H9 (cell line): ENCODE measurements at regions not wholly inside any gene's neighbourhood (a gene's known extent, or its start where the extent isn't known, plus 50 kb on each side); places are given as distances from the start of the nearest gene placed in this dataset.

Experiments
- DNase-seq: peaks from one replicate; pipeline ENCODE4 v3.0.0-alpha.2; 2017
- H2AFZ ChIP-seq: one replicate; pipeline ENCODE4 v1.6.1; 2013; ENCODE audit warnings: mild to moderate bottlenecking, low read length, control low read depth, moderate library complexity
- H2AK5ac ChIP-seq: 2 replicates; pipeline ENCODE4 v1.6.1; 2013; ENCODE audit warnings: low read length, control low read depth, mixed read lengths; ENCODE audit not compliant: insufficient read length
- H2BK120ac ChIP-seq: one replicate; pipeline ENCODE4 v1.6.1; 2013; ENCODE audit warnings: low read depth, mild to moderate bottlenecking, low read length, control low read depth, inconsistent platforms; ENCODE audit not compliant: poor library complexity, severe bottlenecking
- H2BK12ac ChIP-seq: 2 replicates; pipeline ENCODE4 v1.6.1; 2013; ENCODE audit warnings: low read length, control low read depth, mixed read lengths, low read depth; ENCODE audit not compliant: insufficient read length
- H2BK15ac ChIP-seq: 2 replicates; pipeline ENCODE4 v1.6.1; 2013; ENCODE audit warnings: low read depth, low read length, control low read depth
- H2BK20ac ChIP-seq: one replicate; pipeline ENCODE4 v1.6.1; 2013; ENCODE audit warnings: low read depth, mild to moderate bottlenecking, low read length, control low read depth, inconsistent platforms; ENCODE audit not compliant: poor library complexity, severe bottlenecking
- H2BK5ac ChIP-seq: 2 replicates; pipeline ENCODE4 v1.6.1; 2013; ENCODE audit warnings: low read length, control low read depth, mixed read lengths; ENCODE audit not compliant: insufficient read length
- H3K14ac ChIP-seq: 2 replicates; pipeline ENCODE4 v1.6.1; 2013; ENCODE audit warnings: low read length, control low read depth; ENCODE audit not compliant: insufficient read depth
- H3K18ac ChIP-seq: 2 replicates; pipeline ENCODE4 v1.6.1; 2013; ENCODE audit warnings: low read depth, mild to moderate bottlenecking, mixed read lengths, low read length, control low read depth; ENCODE audit not compliant: insufficient read length
- H3K23ac ChIP-seq: 2 replicates; pipeline ENCODE4 v1.6.1; 2013; ENCODE audit warnings: low read length, control low read depth, mixed read lengths, low read depth; ENCODE audit not compliant: insufficient read length
- H3K23me2 ChIP-seq: 2 replicates; pipeline ENCODE4 v1.6.1; 2013; ENCODE audit warnings: low read depth, mild to moderate bottlenecking, mixed read lengths, low read length, control low read depth; ENCODE audit not compliant: insufficient read length, poor library complexity, severe bottlenecking
- H3K27ac ChIP-seq: 2 replicates; pipeline ENCODE4 v1.5.1; 2013; ENCODE audit warnings: low read length, control low read depth, mixed read lengths, low read depth; ENCODE audit not compliant: insufficient read length
- H3K27me3 ChIP-seq: 2 replicates; pipeline ENCODE4 v1.6.1; 2013; ENCODE audit warnings: low read length, control low read depth, inconsistent platforms; ENCODE audit not compliant: insufficient read depth
- H3K4ac ChIP-seq: 2 replicates; pipeline ENCODE4 v1.6.1; 2013; ENCODE audit warnings: low read depth, mild to moderate bottlenecking, control low read depth, inconsistent platforms, low read length, moderate library complexity
- H3K4me1 ChIP-seq: 2 replicates; pipeline ENCODE4 v1.6.1; 2013; ENCODE audit warnings: low read length, control low read depth, inconsistent platforms; ENCODE audit not compliant: insufficient read depth
- H3K4me2 ChIP-seq: 2 replicates; pipeline ENCODE4 v1.6.1; 2013; ENCODE audit warnings: low read length, control low read depth, mixed read lengths; ENCODE audit not compliant: insufficient read length, insufficient read depth
- H3K56ac ChIP-seq: 2 replicates; pipeline ENCODE4 v1.6.1; 2013; ENCODE audit warnings: low read depth, mild to moderate bottlenecking, mixed read lengths, low read length, control low read depth; ENCODE audit not compliant: insufficient read length
- H3K79me1 ChIP-seq: 2 replicates; pipeline ENCODE4 v1.6.1; 2013; ENCODE audit warnings: low read depth, mild to moderate bottlenecking, moderate library complexity, low read length, control low read depth, inconsistent platforms; ENCODE audit not compliant: insufficient read depth, poor library complexity, severe bottlenecking
- H3K79me2 ChIP-seq: 2 replicates; pipeline ENCODE4 v1.6.1; 2013; ENCODE audit warnings: low read length, control low read depth, inconsistent platforms; ENCODE audit not compliant: insufficient read depth
- H3K9ac ChIP-seq: 2 replicates; pipeline ENCODE4 v1.6.1; 2013; ENCODE audit warnings: low read length, control low read depth, mixed read lengths; ENCODE audit not compliant: insufficient read length; ENCODE audit errors: extremely low read depth
- H3K9me3 ChIP-seq: one replicate; pipeline ENCODE4 v1.6.1; 2013; ENCODE audit warnings: low read depth, low read length, inconsistent platforms; ENCODE audit not compliant: control insufficient read depth
- H3T11ph ChIP-seq: one replicate; pipeline ENCODE4 v1.6.1; 2013; ENCODE audit warnings: mild to moderate bottlenecking, low read length, control low read depth, inconsistent platforms
- H4K20me1 ChIP-seq: one replicate; pipeline ENCODE4 v1.6.1; 2013; ENCODE audit not compliant: control insufficient read depth, insufficient read length, insufficient read depth
- H4K5ac ChIP-seq: 2 replicates; pipeline ENCODE4 v1.6.1; 2013; ENCODE audit warnings: low read depth, mild to moderate bottlenecking, mixed read lengths, low read length, control low read depth; ENCODE audit not compliant: insufficient read length
- H4K8ac ChIP-seq: replicated peaks from 2 replicates; pipeline ENCODE4 v1.6.1; 2013; ENCODE audit warnings: low read length, control low read depth, mixed read lengths, low read depth; ENCODE audit not compliant: insufficient read length
- H4K91ac ChIP-seq: 2 replicates; pipeline ENCODE4 v1.6.1; 2013; ENCODE audit warnings: low read depth, mild to moderate bottlenecking, moderate library complexity, mixed read lengths, low read length, control low read depth; ENCODE audit not compliant: insufficient read length
- H3K27ac Mint-ChIP-seq, 3 experiments: 2 replicates in 2 of 3; 3 replicates in 1 of 3; pipeline ENCODE4 v1.8.0; 2020 to 2021; ENCODE audit warnings: mixed read lengths in 3 of 3, mild to moderate bottlenecking in 1 of 3, moderate library complexity in 1 of 3
- H3K27me3 Mint-ChIP-seq: 2 replicates; pipeline ENCODE4 v1.8.0; 2021; ENCODE audit warnings: low read depth, mild to moderate bottlenecking, moderate library complexity, mixed read lengths
- H3K36me3 Mint-ChIP-seq, 3 experiments: 2 replicates in 2 of 3; 3 replicates in 1 of 3; pipeline ENCODE4 v1.8.0; 2020 to 2021; ENCODE audit warnings: low read depth in 3 of 3, mixed read lengths in 3 of 3; ENCODE audit not compliant: insufficient read depth in 1 of 3
- H3K4me1 Mint-ChIP-seq, 2 experiments: 2 replicates each; pipeline ENCODE4 v1.8.0; 2020; ENCODE audit warnings: mixed read lengths in 2 of 2
- H3K4me3 Mint-ChIP-seq, 2 experiments: 2 replicates in 1 of 2; 3 replicates in 1 of 2; pipeline ENCODE4 v1.8.0; 2020 to 2021; ENCODE audit warnings: mild to moderate bottlenecking in 2 of 2, mixed read lengths in 2 of 2, moderate library complexity in 1 of 2
- H3K9me3 Mint-ChIP-seq, 2 experiments: 2 replicates in 1 of 2; 3 replicates in 1 of 2; pipeline ENCODE4 v1.8.0; 2020; ENCODE audit warnings: mild to moderate bottlenecking in 2 of 2, mixed read lengths in 2 of 2, moderate library complexity in 1 of 2
- CTCF ChIP-seq: fragments of 200-600 bp; sonication (generic); conservative IDR thresholded peaks from 3 replicates; pipeline ENCODE4 v1.8.0; 2021; ENCODE audit warnings: antibody characterized with exemption, mild to moderate bottlenecking
- WGBS: extraction: QIAGEN DNeasy Blood & Tissue Kit; methylation state at CpG from one replicate; pipeline ENCODE4 v1.1.7; 2013; ENCODE audit warnings: missing lambda C conversion rate, low lambda C conversion rate, mixed read lengths; ENCODE audit not compliant: insufficient read length; ENCODE audit errors: extremely low coverage; 5-methylcytosine and 5-hydroxymethylcytosine counted together

- no peaks in the 10 kb centered on the region for H4K20me1 ChIP-seq
- peaks cover 36 to 54% of the 10 kb centered on the region in 2 experiments for H3K9me3 Mint-ChIP-seq
- no peak overlapping the region for H2BK12ac ChIP-seq
- no peak overlapping the region for H3K27ac ChIP-seq
- peaks cover 1% of the 10 kb centered on the region; the same call in 1 of the 2 replicates for H3K27me3 Mint-ChIP-seq
- no peak overlapping the region for H3K27ac Mint-ChIP-seq
- DNase-seq = no peak
- H4K5ac ChIP-seq = no peak overlapping the region
- H3K4ac ChIP-seq = no peak overlapping the region
- no peaks in the 10 kb centered on the region for H3K27me3 ChIP-seq
- H3K23ac ChIP-seq = no peak overlapping the region
- no peak overlapping the region for H3K4me2 ChIP-seq
- H3K14ac ChIP-seq = no peak overlapping the region
- no peaks in the 10 kb centered on the region for H3K9me3 ChIP-seq
- H2BK5ac ChIP-seq = no peak overlapping the region
- no peak overlapping the region for H2BK20ac ChIP-seq
- peaks cover under 1 to 3% (median 2%) of the 10 kb centered on the region in 3 experiments; a peak in 4 of 7 replicates for H3K36me3 Mint-ChIP-seq
- no peak overlapping the region for H2BK15ac ChIP-seq
- no peak overlapping the region for H2AK5ac ChIP-seq
- H3K4me1 Mint-ChIP-seq = no peaks in the 10 kb centered on the region
- no peak overlapping the region for H3K56ac ChIP-seq
- no peak for TF ChIP-seq CTCF
- H3T11ph ChIP-seq = no peak overlapping the region
- no peaks in the 10 kb centered on the region for H3K79me2 ChIP-seq
- H3K23me2 ChIP-seq = no peaks in the 10 kb centered on the region
- H3K4me1 ChIP-seq = no peaks in the 10 kb centered on the region
- H2BK120ac ChIP-seq = no peak overlapping the region
- H3K18ac ChIP-seq = no peak overlapping the region
- H3K4me3 Mint-ChIP-seq = no peak overlapping the region
- no peak overlapping the region for H2AFZ ChIP-seq
- H3K9ac ChIP-seq = no peak overlapping the region
- H3K79me1 ChIP-seq = no peaks in the 10 kb centered on the region
- WGBS = no CpG with 5 or more reads among the region's 1 CpG
- H4K8ac ChIP-seq = no peak overlapping the region
- no peak overlapping the region for H4K91ac ChIP-seq
Observed at GRCh38 chr21:24369746-24370145, 1237.5 kb downstream of the MRPL39 start.
